Suppressor macrophage treated with lipopolysaccharide for 4 hours (primary cell): ENCODE measurements at regions not wholly inside any gene's neighbourhood (a gene's known extent, or its start where the extent isn't known, plus 50 kb on each side); places are given as distances from the start of the nearest gene placed in this dataset.

Experiments
- DNase-seq: peaks from one replicate; pipeline ENCODE4 v3.0.0-alpha.2; 2020

GRCh38 chr9:70478963-70479641 is 64.6 kb upstream of the KLF9 start:
- DNase-seq = no peak

GRCh38 chr9:70477907-70478480 is 63.5 kb upstream of the KLF9 start:
- DNase-seq = no peak

- DNase-seq = no peak
Observed at GRCh38 chr9:70477146-70477745, 62.8 kb upstream of the KLF9 start.

DNA sequence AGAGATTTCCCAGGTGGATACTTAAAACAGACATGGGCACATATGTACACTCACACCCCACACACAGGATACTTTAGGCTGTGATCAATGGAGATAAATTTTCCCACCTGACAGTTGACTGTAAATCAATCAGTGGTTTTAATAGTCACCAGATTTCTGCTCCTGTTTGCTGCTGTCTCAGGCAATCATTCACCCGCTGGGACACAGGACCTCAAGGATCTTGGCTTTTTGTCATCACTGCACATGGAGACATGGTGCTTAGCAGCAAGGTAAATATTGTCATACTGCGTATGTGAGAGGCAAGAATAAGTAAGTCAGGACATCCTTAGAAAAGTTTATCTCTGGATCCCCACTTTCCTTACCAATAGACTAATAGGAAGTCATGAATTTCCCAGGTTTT is 60.8 kb upstream of the KLF9 start:
- DNase-seq = no peak

DNA sequence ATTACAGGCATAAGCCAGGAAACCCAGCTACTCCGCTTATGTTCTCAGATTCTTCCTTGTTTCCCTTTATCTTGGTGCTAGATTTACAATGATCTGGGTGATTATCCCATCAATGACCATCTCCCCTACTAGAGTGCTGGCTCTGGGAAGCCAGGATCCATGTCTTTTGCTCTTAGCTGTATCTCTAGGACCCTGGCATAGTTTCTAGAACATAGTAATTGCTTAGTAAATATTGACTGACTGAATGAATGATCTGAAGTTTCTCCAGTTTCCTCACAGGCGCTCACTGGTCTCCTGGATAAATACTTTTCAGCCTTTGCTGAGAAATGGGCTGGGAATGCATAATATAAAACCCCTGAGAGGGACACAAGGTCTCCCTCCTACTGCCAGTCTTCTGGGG is 60.0 kb upstream of the KLF9 start:
- DNase-seq = no peak

DNA sequence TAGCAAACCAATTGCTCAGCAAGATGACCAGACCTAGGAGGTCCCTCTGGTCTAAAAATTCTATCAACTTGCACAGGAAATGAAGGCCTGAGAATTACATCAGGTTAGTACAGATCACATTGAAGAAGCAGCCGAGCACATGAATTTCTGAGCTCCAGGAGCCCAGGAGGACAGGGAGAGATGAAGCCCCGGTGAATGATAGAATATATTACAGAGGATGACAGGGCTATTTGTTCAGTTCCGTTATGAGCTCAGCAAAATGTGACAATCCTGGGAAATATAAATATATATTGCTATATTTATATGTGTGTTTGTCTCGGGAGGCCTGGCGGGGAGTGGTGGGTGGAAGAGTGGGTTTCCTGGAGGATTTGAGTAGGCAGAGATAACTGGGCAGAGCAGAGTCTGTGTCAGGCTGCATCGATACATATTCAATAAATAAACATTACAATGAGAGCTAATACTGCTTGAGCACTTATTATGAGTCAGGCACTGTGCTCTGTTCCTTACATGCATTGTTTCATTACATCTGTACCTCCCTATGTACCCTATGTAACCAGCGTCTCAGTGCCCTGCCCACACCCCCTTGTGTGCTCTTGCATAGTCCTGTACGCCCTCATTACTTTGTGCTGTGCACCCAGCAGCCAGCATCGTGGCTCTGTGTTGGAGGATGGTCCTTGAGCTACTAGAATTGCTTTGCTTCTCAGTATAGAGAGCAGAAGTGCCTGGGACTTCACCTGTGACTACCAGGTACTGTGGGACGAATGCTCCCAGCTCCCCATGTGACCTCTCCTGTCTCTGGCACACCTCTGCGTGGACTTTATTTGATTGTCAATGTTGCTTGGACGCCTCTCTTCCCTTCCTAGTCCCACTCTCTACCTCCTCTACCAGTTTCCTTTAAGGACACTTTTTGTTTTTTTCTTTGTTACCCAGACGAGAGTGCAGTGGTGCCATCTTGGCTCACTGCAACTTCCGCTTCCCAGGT is 58.1 kb upstream of the KLF9 start:
- DNase-seq = no peak

DNA sequence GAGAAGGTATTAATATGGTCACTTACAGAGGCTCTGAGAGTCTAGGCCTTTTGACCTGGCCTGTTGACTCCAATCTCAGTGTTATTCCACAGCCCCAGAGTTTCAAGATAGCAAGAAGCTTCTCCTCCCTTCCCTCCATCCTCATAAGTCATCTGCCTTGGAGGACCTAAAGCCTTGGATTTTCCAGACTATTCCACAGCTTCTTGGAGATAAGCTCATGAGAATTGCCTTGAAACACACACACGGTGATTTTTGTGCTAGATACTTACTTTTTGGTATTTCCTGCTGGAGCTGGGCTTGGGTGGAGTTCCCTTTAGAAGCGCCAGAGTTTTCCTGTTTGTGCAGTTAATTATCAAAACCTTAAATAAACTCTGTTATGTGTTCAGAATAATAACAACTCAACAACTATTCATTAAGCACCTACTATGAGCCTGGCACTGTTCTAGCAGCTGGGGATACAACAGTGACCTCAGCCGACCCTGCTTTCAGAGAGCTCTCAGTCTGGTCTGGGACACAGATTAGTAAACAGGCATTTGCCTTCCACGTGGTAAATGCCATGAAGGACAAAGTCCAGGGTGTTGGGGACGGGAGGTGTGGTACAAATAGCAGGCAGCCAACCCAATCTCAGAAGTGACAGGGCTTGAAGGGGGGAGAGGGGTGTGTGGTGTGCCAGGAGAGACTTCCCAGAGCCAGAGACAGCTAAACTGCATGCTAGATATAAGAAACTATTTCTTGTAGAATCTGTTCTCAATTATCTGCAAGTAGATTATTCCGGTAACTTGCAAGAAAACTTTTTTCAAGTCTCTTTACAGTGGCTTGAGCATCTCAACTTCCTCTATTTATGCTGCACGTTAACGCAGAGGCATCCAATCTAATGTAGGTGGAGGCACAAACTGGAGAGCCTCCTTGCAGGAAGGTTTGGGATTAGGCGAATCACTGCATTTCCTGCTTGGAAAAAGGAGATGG is 55.9 kb upstream of the KLF9 start:
- no peak for DNase-seq

- no peak for DNase-seq
Observed at GRCh38 chr9:70468291-70468690, 53.8 kb upstream of the KLF9 start.

- DNase-seq = peak; percentile 95
Observed at GRCh38 chr9:70466976-70467561, 52.6 kb upstream of the KLF9 start.

DNA sequence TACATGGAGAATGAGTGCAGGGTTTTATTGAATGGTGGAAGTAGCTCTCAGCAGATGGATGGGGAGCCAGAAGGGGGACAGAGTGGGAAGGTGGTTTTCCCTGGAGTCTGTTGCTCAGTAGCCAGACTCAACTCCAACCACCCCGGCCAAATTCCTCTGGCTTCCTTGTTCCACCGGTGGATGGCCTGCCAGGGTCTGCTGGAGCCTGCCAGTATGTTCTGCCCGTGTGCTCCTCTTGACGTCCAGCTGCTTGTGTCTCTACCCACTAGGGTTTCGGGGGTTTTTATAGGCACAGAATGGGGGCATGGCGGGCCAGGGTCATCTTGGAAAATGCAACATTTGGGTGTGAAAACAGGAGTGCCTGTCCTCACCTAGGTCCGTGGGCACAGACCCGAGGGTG is 51.4 kb upstream of the KLF9 start:
- DNase-seq = no peak

DNA sequence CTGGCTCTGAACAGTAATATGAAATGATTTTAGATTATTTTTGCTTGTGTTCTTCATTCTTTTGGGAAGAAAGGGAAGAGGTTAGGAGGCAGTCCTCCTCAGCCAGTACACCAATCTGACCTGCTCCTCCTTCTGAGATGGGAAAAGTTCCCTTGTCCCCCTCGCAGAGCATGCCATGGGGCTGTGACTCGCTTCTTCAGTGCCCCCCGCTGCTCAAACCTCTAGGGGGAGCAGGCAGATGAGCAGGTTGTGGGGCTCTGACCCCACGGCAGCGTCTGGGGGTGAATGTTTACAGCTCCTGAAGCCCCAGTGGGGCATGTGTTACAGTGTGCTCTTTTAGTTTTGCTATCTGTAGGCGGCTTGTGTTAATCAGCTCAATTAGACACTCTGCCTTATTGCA is 50.9 kb upstream of the KLF9 start:
- no peak for DNase-seq
